Breast epithelium (tissue), 3 donors: ENCODE measurements at regions not wholly inside any gene's neighbourhood (a gene's known extent, or its start where the extent isn't known, plus 50 kb on each side); places are given as distances from the start of the nearest gene placed in this dataset.

Source experiments
- CTCF ChIP-seq, 3 donors: fragments of 450-650 bp; IDR thresholded peaks; one replicate each; pipeline ENCODE4 v1.5.1; 2016 to 2017; ENCODE audit warnings: antibody characterized with exemption in 3 of 3, mild to moderate bottlenecking in 3 of 3, moderate library complexity in 3 of 3
- POLR2A ChIP-seq: fragments of 450-650 bp; IDR thresholded peaks from one replicate; pipeline ENCODE4 v1.6.1; 2016; ENCODE audit warnings: antibody characterized with exemption, mild to moderate bottlenecking, moderate library complexity
- POLR2AphosphoS5 ChIP-seq, 3 donors: sonication (generic); formaldehyde crosslinking; IDR thresholded peaks; one replicate each; pipeline ENCODE4 v1.6.1; 2017; ENCODE audit warnings: antibody characterized with exemption in 3 of 3

- TF ChIP-seq POLR2A (no peak), POLR2AphosphoS5 (IDR thresholded peaks at IDR 0.05) (no peak), CTCF (IDR thresholded peaks at IDR 0.05) (no peak)
Measured at GRCh38 chr4:181004056-181004455, 1239.1 kb upstream of the TENM3 start.
